ENCODE measurements at regions not wholly inside any gene's neighbourhood (a gene's known extent, or its start where the extent isn't known, plus 50 kb on each side); places are given as distances from the start of the nearest gene placed in this dataset.

DNA sequence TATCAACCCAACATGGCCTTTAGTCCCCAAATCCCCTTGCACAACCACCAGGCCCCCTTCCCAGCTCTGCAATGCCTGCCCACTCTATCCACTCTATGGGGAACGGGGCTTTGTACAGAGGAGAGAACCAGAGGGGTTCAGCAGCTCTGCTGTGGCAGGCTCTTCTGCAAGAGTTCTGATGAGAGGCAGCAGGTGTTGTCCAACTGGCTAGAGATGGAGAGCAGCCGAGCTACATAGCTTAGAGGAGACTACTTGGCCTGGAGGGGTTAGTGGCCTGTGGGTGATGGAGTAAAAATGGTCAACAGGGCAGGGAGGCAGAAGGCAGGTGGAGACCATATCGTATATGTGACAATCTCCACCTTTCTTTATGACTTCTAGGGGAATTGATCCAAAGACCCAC is 103.0 kb downstream of the QPCT start:
- TF ChIP-seq, protein P1, sequence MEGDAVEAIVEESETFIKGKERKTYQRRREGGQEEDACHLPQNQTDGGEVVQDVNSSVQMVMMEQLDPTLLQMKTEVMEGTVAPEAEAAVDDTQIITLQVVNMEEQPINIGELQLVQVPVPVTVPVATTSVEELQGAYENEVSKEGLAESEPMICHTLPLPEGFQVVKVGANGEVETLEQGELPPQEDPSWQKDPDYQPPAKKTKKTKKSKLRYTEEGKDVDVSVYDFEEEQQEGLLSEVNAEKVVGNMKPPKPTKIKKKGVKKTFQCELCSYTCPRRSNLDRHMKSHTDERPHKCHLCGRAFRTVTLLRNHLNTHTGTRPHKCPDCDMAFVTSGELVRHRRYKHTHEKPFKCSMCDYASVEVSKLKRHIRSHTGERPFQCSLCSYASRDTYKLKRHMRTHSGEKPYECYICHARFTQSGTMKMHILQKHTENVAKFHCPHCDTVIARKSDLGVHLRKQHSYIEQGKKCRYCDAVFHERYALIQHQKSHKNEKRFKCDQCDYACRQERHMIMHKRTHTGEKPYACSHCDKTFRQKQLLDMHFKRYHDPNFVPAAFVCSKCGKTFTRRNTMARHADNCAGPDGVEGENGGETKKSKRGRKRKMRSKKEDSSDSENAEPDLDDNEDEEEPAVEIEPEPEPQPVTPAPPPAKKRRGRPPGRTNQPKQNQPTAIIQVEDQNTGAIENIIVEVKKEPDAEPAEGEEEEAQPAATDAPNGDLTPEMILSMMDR (conservative IDR thresholded peaks at IDR 0.05; ENCODE audit: low read depth, low read length) = no peak
- TF ChIP-seq POLR2A (IDR thresholded peaks at IDR 0.05; ENCODE audit: low read depth, low read length) (no peak), RCOR1 (IDR thresholded peaks at IDR 0.05; ENCODE audit: insufficient replicate concordance, low read length) (no peak), RAD21 (IDR thresholded peaks at IDR 0.05; ENCODE audit: low read length) (no peak), CHD1 (IDR thresholded peaks at IDR 0.05; ENCODE audit: low read depth, low read length) (no peak), MXI1 (IDR thresholded peaks at IDR 0.05; ENCODE audit: borderline replicate concordance, low read depth, low read length) (no peak), MAZ (IDR thresholded peaks at IDR 0.05; ENCODE audit: borderline replicate concordance, low read depth, low read length) (no peak), RFX5 (IDR thresholded peaks at IDR 0.05; ENCODE audit: low read depth, low read length) (no peak), SMC3 (IDR thresholded peaks at IDR 0.05; ENCODE audit: low read depth, low read length) (no peak), NFE2L2 (IDR thresholded peaks at IDR 0.05; ENCODE audit: low read depth, low read length) (no peak)
- TF ChIP-seq, protein P2, sequence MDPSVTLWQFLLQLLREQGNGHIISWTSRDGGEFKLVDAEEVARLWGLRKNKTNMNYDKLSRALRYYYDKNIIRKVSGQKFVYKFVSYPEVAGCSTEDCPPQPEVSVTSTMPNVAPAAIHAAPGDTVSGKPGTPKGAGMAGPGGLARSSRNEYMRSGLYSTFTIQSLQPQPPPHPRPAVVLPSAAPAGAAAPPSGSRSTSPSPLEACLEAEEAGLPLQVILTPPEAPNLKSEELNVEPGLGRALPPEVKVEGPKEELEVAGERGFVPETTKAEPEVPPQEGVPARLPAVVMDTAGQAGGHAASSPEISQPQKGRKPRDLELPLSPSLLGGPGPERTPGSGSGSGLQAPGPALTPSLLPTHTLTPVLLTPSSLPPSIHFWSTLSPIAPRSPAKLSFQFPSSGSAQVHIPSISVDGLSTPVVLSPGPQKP (IDR thresholded peaks at IDR 0.05; ENCODE audit: borderline replicate concordance, low read depth, low read length) = no peak

Data from IMR-90 (cell line).